ENCODE measurements at regions not wholly inside any gene's neighbourhood (a gene's known extent, or its start where the extent isn't known, plus 50 kb on each side); places are given as distances from the start of the nearest gene placed in this dataset.

DNA sequence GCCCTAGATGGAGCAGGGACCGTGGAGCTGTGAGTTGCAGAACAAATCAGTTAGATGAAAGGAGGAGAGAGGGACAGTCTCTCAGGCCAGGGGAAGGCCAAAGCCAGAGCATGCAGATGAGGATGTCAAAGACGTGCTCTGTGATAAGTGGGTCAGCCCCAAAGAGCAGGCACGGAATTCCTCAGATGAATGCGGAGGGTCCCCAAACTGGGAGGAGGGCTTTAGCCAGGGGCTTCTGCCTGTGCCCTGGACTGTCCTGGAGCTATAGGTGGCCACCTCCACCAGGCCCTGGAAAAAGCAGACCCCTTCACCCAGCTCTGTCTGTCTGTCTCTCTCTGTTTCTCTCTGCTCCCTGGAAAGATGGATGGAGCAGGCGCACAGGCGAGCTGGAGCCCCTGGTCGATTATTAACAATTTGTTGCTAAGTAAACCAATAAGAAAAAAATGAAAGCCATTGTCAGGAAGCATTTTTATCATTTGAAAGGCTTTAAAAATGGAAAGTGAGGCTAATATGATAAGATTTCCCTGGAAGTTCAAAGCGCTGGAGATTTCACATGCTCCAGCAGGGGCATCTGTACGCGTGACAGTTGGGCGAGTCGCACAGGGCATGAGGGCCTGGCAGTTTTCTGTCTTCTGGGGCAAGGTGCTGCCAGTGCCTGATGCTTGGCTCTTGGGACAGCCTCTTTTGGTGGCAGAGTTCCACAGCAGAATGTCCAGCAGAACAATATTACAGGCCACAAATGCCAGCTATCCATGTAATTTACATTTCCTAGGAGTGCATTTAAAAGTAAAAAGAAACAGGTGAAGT lies 241.0 kb downstream of the GLI2 start:
- TF ChIP-seq, protein P1, sequence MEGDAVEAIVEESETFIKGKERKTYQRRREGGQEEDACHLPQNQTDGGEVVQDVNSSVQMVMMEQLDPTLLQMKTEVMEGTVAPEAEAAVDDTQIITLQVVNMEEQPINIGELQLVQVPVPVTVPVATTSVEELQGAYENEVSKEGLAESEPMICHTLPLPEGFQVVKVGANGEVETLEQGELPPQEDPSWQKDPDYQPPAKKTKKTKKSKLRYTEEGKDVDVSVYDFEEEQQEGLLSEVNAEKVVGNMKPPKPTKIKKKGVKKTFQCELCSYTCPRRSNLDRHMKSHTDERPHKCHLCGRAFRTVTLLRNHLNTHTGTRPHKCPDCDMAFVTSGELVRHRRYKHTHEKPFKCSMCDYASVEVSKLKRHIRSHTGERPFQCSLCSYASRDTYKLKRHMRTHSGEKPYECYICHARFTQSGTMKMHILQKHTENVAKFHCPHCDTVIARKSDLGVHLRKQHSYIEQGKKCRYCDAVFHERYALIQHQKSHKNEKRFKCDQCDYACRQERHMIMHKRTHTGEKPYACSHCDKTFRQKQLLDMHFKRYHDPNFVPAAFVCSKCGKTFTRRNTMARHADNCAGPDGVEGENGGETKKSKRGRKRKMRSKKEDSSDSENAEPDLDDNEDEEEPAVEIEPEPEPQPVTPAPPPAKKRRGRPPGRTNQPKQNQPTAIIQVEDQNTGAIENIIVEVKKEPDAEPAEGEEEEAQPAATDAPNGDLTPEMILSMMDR (IDR thresholded peaks at IDR 0.05), result no peak
- no peak for TF ChIP-seq POLR2A (IDR thresholded peaks at IDR 0.05)
